Stimulated activated CD4-positive, alpha-beta T cell treated with anti-CD3 and anti-CD28 coated beads, TNF-alpha, amount 100 ng/mL, for 4 hours (primary cell): ENCODE measurements at regions not wholly inside any gene's neighbourhood (a gene's known extent, or its start where the extent isn't known, plus 50 kb on each side); places are given as distances from the start of the nearest gene placed in this dataset.
"Not testable (repeated sequence)": the region's sequence is repeated elsewhere in the genome, so short reads cannot be mapped to it uniquely, and the experiment has no call there.

Source experiments
- DNase-seq, 3 experiments: peaks; one replicate each; pipeline ENCODE4 v3.0.0-alpha.2; 2020; ENCODE audit warnings: low read depth in 3 of 3

GRCh38 chr6:169144356-169144755 is 109.3 kb downstream of the THBS2 start:
- no peak for DNase-seq

DNA sequence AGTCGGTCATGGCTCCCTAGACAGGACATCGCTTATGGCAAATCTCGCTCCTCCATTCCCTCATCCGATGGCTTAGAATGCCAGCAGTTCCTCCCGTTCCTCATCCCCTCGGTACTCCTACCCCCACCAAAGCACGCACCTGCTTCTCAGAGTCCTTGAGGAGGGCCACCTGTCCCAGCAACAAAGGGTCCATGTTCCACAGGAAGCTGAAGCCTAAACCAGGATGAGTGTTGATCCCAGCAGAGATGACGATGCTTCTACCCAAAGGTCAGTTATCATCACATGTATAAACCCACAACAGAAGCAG is 111.2 kb downstream of the THBS2 start:
- no peak for DNase-seq

DNA sequence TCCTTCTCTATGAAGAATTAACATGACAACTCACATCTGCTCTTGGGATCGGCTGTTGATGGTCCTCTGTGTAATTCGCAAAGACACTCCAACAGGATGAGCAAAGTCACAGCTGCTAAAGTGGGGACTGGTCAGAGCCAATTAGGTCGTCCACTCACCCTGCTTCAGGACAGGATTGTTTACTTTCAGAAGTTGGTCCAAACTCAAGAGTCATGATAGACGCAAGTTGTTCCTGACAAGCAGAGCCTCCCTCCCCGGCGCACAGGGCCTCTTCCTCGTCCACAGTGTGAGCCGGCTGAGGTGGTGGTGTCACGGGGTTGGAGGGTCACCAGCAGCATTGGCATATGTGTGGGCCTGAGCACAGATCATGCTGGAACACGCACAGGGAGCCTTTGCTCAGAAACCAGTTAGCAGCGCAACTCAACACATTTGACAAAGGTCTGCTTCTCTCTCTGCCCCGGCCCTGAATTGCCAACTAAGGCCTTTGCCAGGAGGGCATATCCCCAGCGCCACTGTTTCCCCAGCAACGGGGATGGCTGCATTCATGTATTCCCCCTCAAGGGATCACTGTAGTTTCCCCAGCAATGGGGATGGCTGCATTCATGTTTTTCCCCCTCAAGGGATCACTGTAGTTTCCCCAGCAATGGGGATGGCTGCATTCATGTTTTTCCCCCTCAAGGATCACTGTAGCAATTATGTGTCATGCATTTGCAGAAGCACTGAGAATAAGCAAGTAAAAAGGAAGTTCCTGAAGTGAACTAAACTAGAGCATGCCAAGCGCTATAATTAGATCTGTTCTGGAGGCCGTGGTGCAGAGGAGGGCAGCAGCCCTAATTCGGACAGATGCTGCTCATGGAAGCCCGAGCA is 111.7 kb downstream of the THBS2 start:
- no peak for DNase-seq

- DNase-seq, result no peak
These were observed 112.6 kb downstream of the THBS2 start for GRCh38 chr6:169140986-169141495.

DNA sequence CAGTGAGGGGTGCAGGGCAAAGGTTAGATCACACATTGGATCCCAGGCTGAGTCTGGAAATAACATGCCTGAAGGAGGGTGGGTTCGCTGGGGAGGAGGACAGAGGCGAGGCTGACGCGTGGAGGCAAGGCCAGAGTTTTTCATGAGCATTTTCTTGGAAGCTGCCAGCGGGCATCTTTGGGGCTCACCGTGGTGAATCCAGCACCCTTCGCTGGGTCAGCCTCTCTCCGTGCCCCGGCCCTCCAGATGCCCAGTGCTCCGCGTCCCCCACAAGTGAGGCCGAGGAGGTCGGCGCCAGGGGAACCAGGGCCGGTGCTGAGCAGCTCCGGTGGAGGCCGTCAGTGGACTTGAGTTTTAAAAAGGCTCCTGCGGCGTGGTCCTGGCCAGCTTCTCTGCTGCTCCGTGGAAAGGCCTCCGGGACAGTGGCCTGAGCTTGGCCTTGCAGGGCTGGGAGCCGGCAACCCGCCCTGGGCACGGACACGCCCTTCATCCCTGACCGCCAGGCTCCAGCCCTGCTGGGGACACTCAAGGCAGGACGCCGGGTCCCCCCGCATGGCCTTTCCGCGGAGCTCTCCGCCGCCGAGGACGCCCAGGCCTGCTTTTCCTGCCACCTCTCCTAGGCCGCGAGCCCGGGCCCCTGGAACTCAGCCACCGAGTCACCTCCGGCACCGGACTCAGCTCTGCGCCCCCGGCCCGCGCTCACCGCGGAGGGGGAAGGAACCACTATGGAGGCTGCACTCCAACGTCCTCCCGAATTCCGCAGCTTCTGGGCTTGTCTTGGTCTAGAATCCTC is 114.3 kb downstream of the THBS2 start:
- DNase-seq, result no peak

- DNase-seq, result no peak
These were observed 121.2 kb downstream of the THBS2 start for GRCh38 chr6:169132352-169132940.

- DNase-seq, result no peak
These were observed 122.3 kb downstream of the THBS2 start for GRCh38 chr6:169131390-169131789.

DNA sequence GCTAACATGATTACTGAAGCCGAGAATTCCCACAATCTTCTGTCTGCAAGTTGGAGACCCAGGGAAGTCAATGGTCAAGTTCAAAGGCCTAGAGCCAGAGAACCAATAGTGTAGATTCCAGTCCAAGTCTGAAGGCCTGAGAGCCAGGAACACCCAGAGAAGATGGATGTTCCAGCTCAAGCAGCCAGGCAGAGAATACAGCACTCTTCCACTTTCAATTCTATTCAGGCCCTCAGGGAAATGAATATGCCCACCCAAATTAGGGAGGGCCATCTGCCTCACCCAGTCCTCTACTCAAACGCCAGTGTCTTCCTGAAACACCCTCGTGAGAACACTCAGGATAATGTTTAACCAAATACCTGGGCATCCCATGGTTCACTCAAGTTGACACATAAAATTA is 123.5 kb downstream of the THBS2 start:
- no peak for DNase-seq

GRCh38 chr6:169121013-169121412 is 132.6 kb downstream of the THBS2 start:
- DNase-seq, result no peak

DNA sequence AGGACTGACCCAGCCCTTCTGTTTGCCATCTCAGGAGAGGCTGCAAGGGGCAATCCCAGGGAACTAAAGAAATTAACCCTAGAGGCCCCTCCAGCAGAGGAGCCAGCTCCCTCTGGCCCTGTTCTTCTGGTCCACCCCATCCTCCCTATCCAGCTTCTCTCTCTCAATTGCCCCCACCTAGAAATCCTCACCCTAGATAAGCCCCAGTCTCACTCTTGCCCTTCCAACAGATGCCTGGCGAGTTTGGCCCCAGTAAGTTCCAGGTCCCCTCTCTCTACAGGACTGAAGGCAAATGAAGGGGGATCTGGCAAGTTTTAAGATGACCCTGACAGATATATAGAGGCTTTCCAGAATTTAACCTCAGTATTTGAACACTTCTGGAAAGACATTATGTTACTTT is 134.0 kb downstream of the THBS2 start:
- DNase-seq, result no peak

DNA sequence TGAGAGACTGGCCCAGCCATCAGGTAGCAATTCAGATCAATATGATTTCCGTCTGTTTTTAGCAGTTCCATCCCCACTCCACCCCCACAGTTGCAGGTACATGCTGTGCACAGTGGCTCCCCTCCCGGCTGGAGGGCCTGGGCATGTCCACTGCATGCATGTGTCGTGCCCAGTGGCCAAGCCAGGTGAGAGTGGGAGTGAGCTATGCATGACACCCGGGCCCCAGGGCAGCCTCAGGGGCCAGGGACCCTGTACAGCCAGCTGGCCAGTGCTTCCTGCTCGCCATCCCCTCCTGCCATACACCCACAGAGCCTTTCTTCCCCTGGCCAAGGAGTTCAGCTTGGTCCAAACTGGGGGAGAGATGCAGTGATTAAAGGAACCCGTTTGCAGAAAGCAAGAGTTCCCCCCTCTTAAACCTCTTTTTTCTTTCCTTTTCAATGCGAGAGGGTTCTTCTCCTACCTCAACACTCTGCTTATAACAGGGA is 135.3 kb downstream of the THBS2 start:
- DNase-seq, result no peak

DNA sequence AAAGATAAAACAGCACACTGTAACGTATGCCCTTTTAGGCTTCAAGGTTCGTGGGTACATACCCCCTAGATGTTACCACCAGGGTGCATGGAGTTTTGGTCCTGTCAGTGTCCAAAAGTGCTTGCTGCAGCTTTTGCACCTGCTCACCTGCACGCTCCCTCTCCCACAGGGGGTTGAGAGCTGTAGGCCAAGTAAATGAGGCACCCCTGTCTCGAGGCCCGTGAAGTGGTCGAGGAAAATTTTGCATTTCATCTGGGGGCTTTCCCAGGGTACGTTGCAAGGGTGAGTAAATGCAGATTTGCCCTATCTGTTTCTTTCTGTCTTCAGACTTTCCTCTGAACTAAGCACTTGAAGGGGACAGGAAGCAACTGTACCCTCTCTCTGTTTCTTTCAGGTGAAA is 136.0 kb downstream of the THBS2 start:
- DNase-seq, result no peak

DNA sequence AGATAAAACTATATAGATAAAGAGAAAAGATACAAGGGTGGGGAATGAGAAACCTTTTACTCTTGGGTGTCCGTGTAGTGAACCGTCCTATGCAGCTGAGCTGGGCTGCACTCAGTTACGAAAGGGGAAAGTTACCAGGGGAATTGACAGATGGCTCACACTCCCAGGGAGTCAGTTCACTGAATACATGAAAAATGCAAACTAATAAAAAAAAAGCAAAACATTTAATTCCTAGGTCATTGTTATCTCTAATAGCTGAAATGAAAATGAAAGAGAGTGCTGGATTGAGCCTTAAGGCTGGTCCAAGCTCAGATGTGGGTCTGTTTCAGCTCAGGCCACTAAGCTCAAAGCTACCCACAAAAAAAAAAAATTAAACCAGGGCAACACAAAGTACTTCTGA is 138.0 kb downstream of the THBS2 start:
- no peak for DNase-seq

DNA sequence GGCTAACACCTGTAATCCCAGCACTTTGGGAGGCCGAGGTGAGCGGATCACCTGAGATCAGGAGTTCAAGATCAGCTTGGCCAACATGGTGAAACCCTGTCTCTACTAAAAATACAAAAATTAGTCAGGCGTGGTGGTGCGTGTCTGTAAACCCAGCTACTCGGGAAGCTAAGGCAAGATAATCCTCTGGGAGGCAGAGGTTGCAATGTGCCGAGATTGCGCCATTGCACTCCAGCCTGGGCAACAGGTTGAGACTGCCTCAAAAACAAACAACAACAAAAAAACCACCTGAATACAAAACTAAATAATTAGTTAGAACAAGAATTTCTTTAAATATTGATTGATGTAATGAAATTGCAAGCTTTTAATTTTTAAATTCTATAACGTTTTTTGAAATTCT is 139.0 kb downstream of the THBS2 start:
- not testable (repeated sequence) for DNase-seq

DNA sequence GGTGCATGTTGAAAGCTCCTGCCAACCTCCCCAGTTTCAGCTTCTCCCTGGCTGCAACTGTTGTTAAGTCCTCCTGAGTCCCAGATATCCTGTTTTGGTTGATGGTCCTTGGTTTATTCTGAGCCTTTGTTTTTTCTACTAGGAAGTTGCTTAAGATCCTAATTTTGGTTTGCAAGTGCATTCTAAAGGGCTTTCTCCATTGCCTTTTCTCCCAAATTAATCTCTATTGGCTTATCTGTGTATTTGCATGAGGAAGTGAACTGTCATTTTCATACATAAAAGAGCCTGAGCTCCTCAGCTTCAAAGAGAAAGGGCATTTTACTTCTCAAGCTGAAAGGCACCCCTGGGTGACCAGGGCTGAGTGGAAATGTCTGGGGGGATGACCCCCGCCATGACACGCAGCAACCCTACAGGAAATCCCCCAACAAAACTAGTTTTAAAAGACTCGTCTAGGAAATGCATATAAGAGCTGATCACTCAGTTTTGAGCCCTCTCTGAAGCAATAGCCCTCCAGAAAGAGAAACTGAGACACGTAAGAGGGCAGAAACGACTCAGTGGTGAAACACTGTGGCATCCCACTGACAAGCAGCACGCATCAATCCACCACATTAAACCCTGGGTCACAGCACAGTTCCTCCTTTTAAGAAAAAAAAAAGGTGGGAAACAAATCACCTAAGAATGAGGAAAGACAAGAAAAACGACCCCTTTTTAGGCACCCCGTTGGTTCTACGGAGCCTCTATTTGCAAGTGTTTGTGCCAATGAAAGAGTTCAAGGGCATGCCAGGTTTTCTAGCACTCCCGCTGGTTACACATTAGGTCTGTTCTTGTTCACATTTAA is 140.9 kb downstream of the THBS2 start:
- DNase-seq, result no peak

DNA sequence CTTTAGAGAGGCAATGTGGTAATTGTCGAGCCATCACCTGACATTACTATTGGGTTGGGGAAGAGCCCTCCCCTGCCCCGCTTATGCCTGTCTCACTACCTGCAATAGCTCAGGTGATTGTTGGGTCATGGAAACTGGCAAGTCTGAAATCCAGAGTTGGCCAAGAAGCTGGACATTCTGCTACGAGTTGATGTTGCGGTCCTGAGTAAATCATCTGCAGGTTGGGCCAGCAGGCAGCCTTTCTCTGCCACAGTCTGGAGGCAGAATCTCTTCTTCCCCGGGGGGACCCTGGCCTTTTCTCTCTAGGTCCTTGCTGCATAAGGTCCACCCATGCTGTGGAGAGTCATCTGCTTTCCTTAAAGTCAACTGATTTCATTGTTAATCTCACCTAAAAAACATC is 142.4 kb downstream of the THBS2 start:
- DNase-seq, result no peak

GRCh38 chr6:169109411-169110220 is 144.0 kb downstream of the THBS2 start:
- DNase-seq, result no peak

DNA sequence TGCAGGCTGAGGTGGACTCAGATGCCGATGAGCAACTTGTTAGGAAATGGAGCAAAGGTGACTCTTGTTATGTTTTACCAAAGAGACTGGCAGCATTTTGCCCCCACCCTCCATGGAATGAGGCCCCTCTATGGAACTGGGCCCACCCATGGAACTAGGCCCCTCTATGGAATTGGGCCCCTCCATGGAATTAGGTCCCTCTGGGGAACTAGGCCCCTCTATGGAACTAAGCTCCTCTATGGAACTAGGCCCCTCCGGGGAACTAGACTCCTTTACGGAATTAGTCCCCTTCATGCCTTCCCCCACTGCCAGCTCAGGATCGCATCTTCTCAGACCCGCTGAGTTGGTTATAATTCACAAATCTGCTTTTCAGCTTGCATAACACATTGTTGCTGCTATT is 144.9 kb downstream of the THBS2 start:
- no peak for DNase-seq

DNA sequence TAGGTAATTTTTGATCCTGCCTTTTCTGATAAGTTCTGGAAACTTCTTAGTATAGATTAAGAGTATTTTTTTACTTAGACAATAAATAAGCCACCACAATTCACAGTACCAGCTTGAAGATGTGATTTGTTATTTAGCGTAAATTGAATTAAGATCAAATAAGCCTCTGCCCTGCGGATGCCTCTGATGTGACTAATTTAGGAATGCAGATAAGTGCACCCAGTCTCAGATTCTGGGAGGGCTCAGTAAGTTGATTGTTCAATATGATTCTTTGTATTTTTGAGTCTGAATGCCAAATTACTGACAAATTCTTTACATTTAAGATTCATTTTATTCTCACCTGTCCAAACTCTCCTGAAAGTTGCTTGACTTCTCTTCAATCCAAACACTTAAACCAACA is 147.5 kb downstream of the THBS2 start:
- no peak for DNase-seq

- no peak for DNase-seq
These were observed 151.7 kb downstream of the THBS2 start for GRCh38 chr6:169101981-169102380.
